ENCODE measurements at regions not wholly inside any gene's neighbourhood (a gene's known extent, or its start where the extent isn't known, plus 50 kb on each side); places are given as distances from the start of the nearest gene placed in this dataset.

- WGBS (ENCODE audit: insufficient coverage, insufficient replicate concordance, low lambda C conversion rate, missing lambda C conversion rate) = 28% methylated on average over 3 of the region's 3 CpGs
- CTCF ChIA-PET = interaction anchor here (1.0 kb wide), 1 partner anchor 14 kb away, joined by 3 read pairs; no protein-coding TSS in a partner anchor
Measured at GRCh38 chr6:91632308-91632707, 1045.4 kb upstream of the MAP3K7 start.

More at GRCh38 chr6:91632308-91632707, 1045.4 kb upstream of the MAP3K7 start:
- Histone ChIP-seq H3K4me1 (ENCODE audit: control insufficient read depth, insufficient read depth, low read length) (no peaks in the 10 kb centered on the region), H4K20me1 (ENCODE audit: control insufficient read depth, insufficient read depth) (no peaks in the 10 kb centered on the region), H3K36me3 (ENCODE audit: control insufficient read depth in 2 of 2, insufficient read depth in 2 of 2, low read length in 1 of 2) (no peaks in the 10 kb centered on the region), H3K79me2 (ENCODE audit: control insufficient read depth, insufficient read depth, low read length) (no peaks in the 10 kb centered on the region), H3K9ac (ENCODE audit: control insufficient read depth, insufficient read depth, low read length) (no peak overlapping the region), H3K9me3 (replicated peaks; ENCODE audit: control insufficient read depth, insufficient read depth, low read length) (no peaks in the 10 kb centered on the region), H2AFZ (ENCODE audit: control insufficient read depth, low read depth, low read length) (no peak overlapping the region), H3K27ac (ENCODE audit: control insufficient read depth, insufficient read depth) (no peak overlapping the region), H3K27me3 (replicated peaks in 1 of 2; ENCODE audit: control insufficient read depth in 2 of 2, insufficient read depth in 2 of 2, low read length in 1 of 2) (no peaks in the 10 kb centered on the region), H3K4me3 (no peak overlapping the region), H3K4me2 (ENCODE audit: control insufficient read depth, insufficient read depth) (no peak overlapping the region)
- in situ Hi-C loops (cut with MboI) (no loop called here), intact Hi-C loops (cut with micrococcal nuclease; ENCODE audit: unreplicated experiment) (no loop called here)
- TF ChIP-seq HSF1 (IDR thresholded peaks at IDR 0.05; ENCODE audit: low read depth, low read length) = no peak
- TF ChIP-seq BRCA1 (IDR thresholded peaks at IDR 0.05; ENCODE audit: low read depth, low read length) = no peak
- TF ChIP-seq MYC (IDR thresholded peaks at IDR 0.05; ENCODE audit: insufficient read depth, insufficient read length, insufficient replicate concordance, low read length, severe bottlenecking) = no peak
- no peak for TF ChIP-seq ETV6 (conservative IDR thresholded peaks at IDR 0.05 in 1 of 2, IDR thresholded peaks at IDR 0.05 in 1 of 2; ENCODE audit: borderline replicate concordance in 1 of 2, low read depth in 1 of 2)
- no peak for TF ChIP-seq BACH1 (IDR thresholded peaks at IDR 0.05; ENCODE audit: borderline replicate concordance)
- no peak for TF ChIP-seq SKIL (IDR thresholded peaks at IDR 0.05; ENCODE audit: low read depth, poor library complexity, severe bottlenecking)
- no peak for TF ChIP-seq BMI1 (IDR thresholded peaks at IDR 0.05; ENCODE audit: borderline replicate concordance)
- no peak for TF ChIP-seq MTA3 (IDR thresholded peaks at IDR 0.05; ENCODE audit: borderline replicate concordance, low read length)
- DNase-seq (ENCODE audit: low read depth, low spot score) (no peak), ATAC-seq (no peak), FAIRE-seq (no peak)
- ChIA-PET RAD21 (ENCODE audit: unreplicated experiment) (interaction anchor here (0.7 kb wide), 1 partner anchor 52 kb away, joined by 3 read pairs; no protein-coding TSS in a partner anchor), POLR2A (no interaction called here), SMC1A (ENCODE audit: uncharacterized antibody, unreplicated experiment) (interaction anchor here (0.8 to 2.2 kb wide), 2 partner anchors 10 to 55 kb away, joined by 3 to 11 read pairs; no protein-coding TSS in a partner anchor)
- BruUV-seq (replicated peaks) = no TSS peak

Measured in GM12878 (cell line).